ENCODE measurements at regions not wholly inside any gene's neighbourhood (a gene's known extent, or its start where the extent isn't known, plus 50 kb on each side); places are given as distances from the start of the nearest gene placed in this dataset.

- TF ChIP-seq POLR2A (IDR thresholded peaks at IDR 0.05) (no peak), EP300 (IDR thresholded peaks at IDR 0.05) (no peak), CTCF (IDR thresholded peaks at IDR 0.05) (no peak), POLR2AphosphoS5 (IDR thresholded peaks at IDR 0.05) (no peak)
Measured at GRCh38 chr1:29914936-29915335, 678.6 kb downstream of the PTPRU start.

GRCh38 chr1:29912425-29912824, 676.1 kb downstream of the PTPRU start:
- Histone ChIP-seq H3K9me3 (no peaks in the 10 kb centered on the region), H3K27me3 (no peaks in the 10 kb centered on the region), H3K36me3 (no peaks in the 10 kb centered on the region), H3K4me3 (no peak overlapping the region), H3K4me1 (no peaks in the 10 kb centered on the region), H3K27ac (no peak overlapping the region)
- TF ChIP-seq POLR2AphosphoS5 (IDR thresholded peaks at IDR 0.05) = no peak
- TF ChIP-seq EP300 (IDR thresholded peaks at IDR 0.05) = no peak
- TF ChIP-seq POLR2A (IDR thresholded peaks at IDR 0.05) = no peak
- TF ChIP-seq CTCF (IDR thresholded peaks at IDR 0.05) = peak in 1 of 6 experiments; percentile 22
- no peak for ATAC-seq (ENCODE audit: low FRiP score in 2 of 2)
- DNase-seq = no peak
- 33 to 50% methylated on average over 1 of the region's 1 CpG for WGBS, 2 donors

More at GRCh38 chr1:29914936-29915335, 678.6 kb downstream of the PTPRU start:
- Histone ChIP-seq H3K27me3 (no peaks in the 10 kb centered on the region), H3K36me3 (no peaks in the 10 kb centered on the region), H3K4me3 (no peak overlapping the region), H3K27ac (no peak overlapping the region), H3K4me1 (no peaks in the 10 kb centered on the region), H3K9me3 (no peaks in the 10 kb centered on the region)
- 0 to 77% methylated on average over 1 of the region's 1 CpG for WGBS, 2 donors
- no peak for ATAC-seq (ENCODE audit: low FRiP score in 2 of 2)
- DNase-seq = no peak

DNA sequence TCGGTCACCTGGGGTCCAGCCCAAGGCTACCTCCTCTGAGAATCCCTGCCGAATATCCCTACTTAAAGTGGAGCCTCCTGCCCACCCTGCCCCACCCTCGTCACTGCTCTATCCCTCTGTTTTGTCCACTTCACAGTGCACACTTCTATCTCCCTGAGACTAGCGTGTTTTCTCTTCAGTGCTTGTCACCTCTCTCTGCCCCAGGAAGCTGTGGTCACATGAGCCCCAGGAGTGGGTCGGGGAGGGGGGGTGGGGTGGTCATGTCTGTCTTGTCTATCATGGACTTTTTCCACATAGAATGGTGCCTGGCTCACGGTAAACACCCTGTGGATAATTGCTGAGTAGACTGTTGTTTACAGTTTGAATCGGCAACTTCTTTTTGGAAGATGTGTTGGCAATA, 673.6 kb downstream of the PTPRU start:
- no peak overlapping the region for H3K4me3 ChIP-seq
- H3K27ac ChIP-seq = no peak overlapping the region
- no peak for DNase-seq
- H3K4me1 ChIP-seq = no peaks in the 10 kb centered on the region
- H3K27me3 ChIP-seq = no peaks in the 10 kb centered on the region
- ATAC-seq (ENCODE audit: low FRiP score in 2 of 2) = no peak
- TF ChIP-seq CTCF (IDR thresholded peaks at IDR 0.05) (no peak), POLR2AphosphoS5 (IDR thresholded peaks at IDR 0.05) (no peak), EP300 (IDR thresholded peaks at IDR 0.05) (no peak), POLR2A (IDR thresholded peaks at IDR 0.05) (no peak)
- 42 to 54% methylated on average over 7 of the region's 7 CpGs for WGBS, 2 donors
- no peaks in the 10 kb centered on the region for H3K36me3 ChIP-seq
- no peaks in the 10 kb centered on the region for H3K9me3 ChIP-seq

DNA sequence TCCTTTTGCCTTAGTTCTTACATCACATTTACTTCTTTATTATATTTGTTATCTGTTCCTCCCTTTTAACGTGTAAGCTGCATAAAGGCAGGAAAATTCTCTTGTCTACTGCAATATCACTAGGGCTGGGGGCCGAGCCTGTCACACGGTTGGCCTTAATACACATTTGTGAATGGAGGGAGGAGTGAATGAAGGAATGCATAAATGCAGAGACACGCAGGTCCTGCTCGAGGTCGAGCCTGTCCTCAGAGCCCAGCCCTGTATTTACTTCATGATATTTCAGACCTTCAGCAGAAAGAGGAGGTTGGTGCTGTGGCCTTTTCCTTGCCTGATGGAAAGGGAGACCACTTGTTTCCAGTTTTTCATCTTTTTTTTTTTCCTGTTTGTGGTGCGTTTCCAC, 671.3 kb downstream of the PTPRU start:
- no peak for TF ChIP-seq POLR2A (IDR thresholded peaks at IDR 0.05)
- no peak for TF ChIP-seq EP300 (IDR thresholded peaks at IDR 0.05)
- TF ChIP-seq POLR2AphosphoS5 (IDR thresholded peaks at IDR 0.05) = no peak
- no peak for TF ChIP-seq CTCF (IDR thresholded peaks at IDR 0.05)
- 74 to 86% methylated on average over 7 of the region's 7 CpGs for WGBS, 2 donors

GRCh38 chr1:29906927-29907326, 670.6 kb downstream of the PTPRU start:
- no peaks in the 10 kb centered on the region for H3K27me3 ChIP-seq
- ATAC-seq (ENCODE audit: low FRiP score in 2 of 2) (no peak), DNase-seq (no peak)
- TF ChIP-seq CTCF (IDR thresholded peaks at IDR 0.05) = no peak
- no peak for TF ChIP-seq POLR2A (IDR thresholded peaks at IDR 0.05)
- H3K27ac ChIP-seq = no peak overlapping the region
- no peaks in the 10 kb centered on the region for H3K4me1 ChIP-seq
- no peaks in the 10 kb centered on the region for H3K36me3 ChIP-seq
- 75 to 82% methylated on average over 6 of the region's 6 CpGs for WGBS, 2 donors
- H3K9me3 ChIP-seq = no peaks in the 10 kb centered on the region
- H3K4me3 ChIP-seq = no peak overlapping the region

More for the DNA sequence above, 671.3 kb downstream of the PTPRU start:
- no peaks in the 10 kb centered on the region for H3K4me1 ChIP-seq
- no peaks in the 10 kb centered on the region for H3K9me3 ChIP-seq
- no peak overlapping the region for H3K4me3 ChIP-seq
- ATAC-seq (ENCODE audit: low FRiP score in 2 of 2) (no peak), DNase-seq (no peak)
- no peaks in the 10 kb centered on the region for H3K27me3 ChIP-seq
- no peak overlapping the region for H3K27ac ChIP-seq
- no peaks in the 10 kb centered on the region for H3K36me3 ChIP-seq

All from upper lobe of left lung (tissue), 6 donors.